Cardiac fibroblast (primary cell): ENCODE measurements at regions not wholly inside any gene's neighbourhood (a gene's known extent, or its start where the extent isn't known, plus 50 kb on each side); places are given as distances from the start of the nearest gene placed in this dataset.
A peak's percentile ranks its signal among the peaks of the same experiment; 100 is the strongest.
"Not testable (repeated sequence)": the region's sequence is repeated elsewhere in the genome, so short reads cannot be mapped to it uniquely, and the experiment has no call there.

Experiments used
- DNase-seq, 2 donors: peaks; one replicate each; pipeline versions ENCODE4 v3.0.0 to v3.0.0-alpha.2; 2010; ENCODE audit warnings: low read depth in 2 of 2
- H3K4me3 ChIP-seq, 2 donors: replicated peaks in 1 of 2; 1 replicate in 1 of 2; 2 replicates in 1 of 2; pipeline ENCODE4 v1.5.1; 2011; ENCODE audit warnings: low read depth in 2 of 2, low read length in 2 of 2, mild to moderate bottlenecking in 2 of 2, moderate library complexity in 1 of 2
- TF ChIP-seq, protein P1 (sequence below): IDR thresholded peaks from one replicate; pipeline ENCODE4 v1.5.1; 2011; ENCODE audit warnings: low read depth, mild to moderate bottlenecking, low read length, inconsistent platforms

- peak in 1 of 2 donors; percentile 26 for DNase-seq
- TF ChIP-seq, protein P1, sequence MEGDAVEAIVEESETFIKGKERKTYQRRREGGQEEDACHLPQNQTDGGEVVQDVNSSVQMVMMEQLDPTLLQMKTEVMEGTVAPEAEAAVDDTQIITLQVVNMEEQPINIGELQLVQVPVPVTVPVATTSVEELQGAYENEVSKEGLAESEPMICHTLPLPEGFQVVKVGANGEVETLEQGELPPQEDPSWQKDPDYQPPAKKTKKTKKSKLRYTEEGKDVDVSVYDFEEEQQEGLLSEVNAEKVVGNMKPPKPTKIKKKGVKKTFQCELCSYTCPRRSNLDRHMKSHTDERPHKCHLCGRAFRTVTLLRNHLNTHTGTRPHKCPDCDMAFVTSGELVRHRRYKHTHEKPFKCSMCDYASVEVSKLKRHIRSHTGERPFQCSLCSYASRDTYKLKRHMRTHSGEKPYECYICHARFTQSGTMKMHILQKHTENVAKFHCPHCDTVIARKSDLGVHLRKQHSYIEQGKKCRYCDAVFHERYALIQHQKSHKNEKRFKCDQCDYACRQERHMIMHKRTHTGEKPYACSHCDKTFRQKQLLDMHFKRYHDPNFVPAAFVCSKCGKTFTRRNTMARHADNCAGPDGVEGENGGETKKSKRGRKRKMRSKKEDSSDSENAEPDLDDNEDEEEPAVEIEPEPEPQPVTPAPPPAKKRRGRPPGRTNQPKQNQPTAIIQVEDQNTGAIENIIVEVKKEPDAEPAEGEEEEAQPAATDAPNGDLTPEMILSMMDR: no peak
- H3K4me3 ChIP-seq: no peak overlapping the region
Observed at GRCh38 chr9:7451062-7451461, 348.5 kb downstream of the DMAC1 start.

DNA sequence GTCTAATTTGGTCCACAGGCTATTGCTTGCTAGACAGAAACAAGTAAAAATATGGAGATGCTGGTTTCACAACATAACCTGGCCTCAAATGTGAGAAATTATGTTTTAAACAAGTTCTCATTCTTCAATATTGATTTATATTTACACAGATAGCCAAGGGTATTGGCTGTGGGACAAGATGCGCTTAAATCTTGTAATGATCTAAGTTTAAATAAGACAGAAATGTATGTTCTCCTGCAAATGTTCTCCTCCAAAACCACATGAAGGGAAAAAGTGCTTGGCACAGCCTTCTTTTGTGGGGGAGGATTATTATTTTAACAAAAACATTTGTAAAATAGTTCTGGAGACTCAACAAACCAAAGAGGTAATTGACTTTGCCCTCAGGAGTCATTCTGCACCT, 356.0 kb downstream of the DMAC1 start:
- DNase-seq: no peak
- TF ChIP-seq, protein P1: no peak
- H3K4me3 ChIP-seq: no peak overlapping the region

- TF ChIP-seq, protein P1: no peak
- no peak overlapping the region for H3K4me3 ChIP-seq
- peak; percentile 6 to 38 for DNase-seq
Observed at GRCh38 chr9:7439355-7439995, 360.1 kb downstream of the DMAC1 start.

- no peak overlapping the region for H3K4me3 ChIP-seq
- DNase-seq: no peak
- TF ChIP-seq, protein P1: no peak
Observed at GRCh38 chr9:7436754-7437153, 362.8 kb downstream of the DMAC1 start.

DNA sequence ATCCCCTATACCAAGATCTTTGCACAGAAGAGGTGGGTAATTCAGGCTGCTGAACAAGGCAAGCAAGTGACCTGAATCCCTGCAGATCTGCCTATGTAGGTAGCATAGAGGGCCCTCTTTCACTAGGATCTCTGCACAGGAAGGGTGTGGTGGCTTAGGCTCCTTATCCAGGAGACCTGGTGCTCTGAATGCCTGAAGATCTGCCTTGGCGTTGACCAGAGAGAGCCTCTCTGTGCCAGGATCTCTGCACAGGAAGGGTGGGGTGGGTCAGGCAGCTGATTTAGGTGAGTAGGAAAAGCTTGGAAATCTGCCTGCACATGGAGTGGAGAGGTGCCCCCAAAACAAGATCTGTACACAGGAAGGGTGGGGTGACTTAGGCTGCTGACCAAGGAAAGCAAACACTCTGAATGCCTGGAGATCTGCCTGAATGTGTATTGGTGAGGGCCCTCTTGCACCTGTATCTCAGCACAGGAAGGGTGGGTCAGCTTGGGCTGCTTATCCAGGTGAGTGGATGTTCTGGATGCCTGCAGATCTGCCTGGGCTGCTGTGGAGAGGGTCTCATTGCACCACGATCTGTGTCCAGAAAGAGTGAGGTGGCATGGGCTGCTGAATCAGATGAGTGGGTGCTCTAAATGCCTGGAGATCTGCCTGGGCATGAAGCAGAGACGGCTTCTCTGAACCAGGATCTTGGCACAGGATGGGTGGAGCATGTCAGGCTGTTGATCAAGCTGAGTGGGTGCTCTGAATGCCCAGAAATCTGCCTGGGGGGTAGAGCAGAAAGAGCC, 365.9 kb downstream of the DMAC1 start:
- no peak for DNase-seq
- TF ChIP-seq, protein P1: no peak
- no peak overlapping the region for H3K4me3 ChIP-seq

DNA sequence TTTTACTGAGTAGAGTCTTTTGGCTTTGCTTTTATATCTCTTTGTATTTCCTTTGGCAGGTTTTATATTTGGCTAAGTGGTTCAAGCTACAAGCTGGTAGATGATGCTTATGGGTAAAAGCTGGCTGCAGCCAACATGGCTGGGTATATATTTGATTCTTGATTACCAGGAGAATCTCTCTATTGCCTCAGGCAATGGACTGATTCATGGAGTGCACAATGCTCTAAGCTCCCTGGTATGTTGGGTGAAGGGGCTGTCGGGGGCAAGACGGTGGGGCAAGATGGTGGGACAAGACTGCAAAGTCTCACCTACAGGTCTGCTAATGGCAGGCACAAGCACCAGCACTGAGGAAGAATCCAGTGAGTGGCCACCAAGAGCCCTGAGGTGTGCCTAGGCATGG, 366.6 kb downstream of the DMAC1 start:
- no peak overlapping the region for H3K4me3 ChIP-seq
- DNase-seq: no peak
- TF ChIP-seq, protein P1: no peak

DNA sequence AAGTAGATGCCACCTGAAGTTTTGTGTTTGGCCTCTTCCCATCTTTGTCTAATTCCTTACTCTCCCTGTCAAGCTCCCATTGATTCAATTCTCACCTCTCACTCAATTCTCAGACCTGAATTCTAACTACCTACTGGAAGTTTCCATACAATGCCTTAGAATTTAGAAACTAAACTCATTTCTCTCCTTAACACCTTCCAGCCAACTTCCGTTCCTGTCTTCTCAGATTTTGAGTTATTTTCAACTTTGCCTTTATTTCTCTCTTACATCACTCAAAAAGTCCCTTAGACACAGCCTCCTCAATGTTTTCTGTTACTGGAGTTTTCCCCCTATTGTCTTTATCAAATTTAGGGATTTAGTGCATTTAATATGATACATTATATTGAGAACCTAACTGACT, 382.2 kb downstream of the DMAC1 start:
- not testable (repeated sequence) for H3K4me3 ChIP-seq, DNase-seq
